GM20431 (cell line): ENCODE measurements at regions not wholly inside any gene's neighbourhood (a gene's known extent, or its start where the extent isn't known, plus 50 kb on each side); places are given as distances from the start of the nearest gene placed in this dataset.

ENCODE experiments used
- in situ Hi-C: fragments of 300-500 bp; cut with MseI, MboI; formaldehyde crosslinking; loops from one replicate; pipeline ENCODE4 v1.15.0; 2020; ENCODE audit warnings: low sequenced_read_pairs; ENCODE audit not compliant: unreplicated experiment

DNA sequence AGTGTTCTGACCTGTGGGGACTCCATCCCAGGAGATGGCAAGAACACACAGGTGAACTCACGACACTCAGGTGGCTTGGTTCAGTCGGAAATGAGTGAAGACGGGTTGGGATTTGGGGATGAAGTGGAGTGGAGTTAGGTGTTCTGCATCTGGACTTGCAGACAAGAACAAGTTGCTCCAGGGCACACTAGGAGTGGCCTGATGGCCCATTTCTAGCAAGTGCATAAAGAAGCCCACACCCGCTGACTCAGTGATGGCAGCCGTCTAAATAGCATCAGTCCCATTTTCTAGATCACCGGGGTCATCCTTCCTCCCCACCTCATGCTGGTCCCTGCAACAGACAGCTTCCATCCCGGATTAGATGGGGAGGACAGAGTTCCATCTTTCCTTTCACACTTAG is 278.4 kb downstream of the C1orf94 start:
- in situ Hi-C loops, result no loop called here

- in situ Hi-C loops, result loop anchor here (10.0 kb wide), 1 partner anchor 135 kb away; no protein-coding TSS in a partner anchor
Observed at GRCh38 chr1:34460193-34460592, 283.5 kb downstream of the C1orf94 start.

GRCh38 chr1:34470401-34470800 is 284.4 kb upstream of the GJB5 start:
- in situ Hi-C loops, result no loop called here

DNA sequence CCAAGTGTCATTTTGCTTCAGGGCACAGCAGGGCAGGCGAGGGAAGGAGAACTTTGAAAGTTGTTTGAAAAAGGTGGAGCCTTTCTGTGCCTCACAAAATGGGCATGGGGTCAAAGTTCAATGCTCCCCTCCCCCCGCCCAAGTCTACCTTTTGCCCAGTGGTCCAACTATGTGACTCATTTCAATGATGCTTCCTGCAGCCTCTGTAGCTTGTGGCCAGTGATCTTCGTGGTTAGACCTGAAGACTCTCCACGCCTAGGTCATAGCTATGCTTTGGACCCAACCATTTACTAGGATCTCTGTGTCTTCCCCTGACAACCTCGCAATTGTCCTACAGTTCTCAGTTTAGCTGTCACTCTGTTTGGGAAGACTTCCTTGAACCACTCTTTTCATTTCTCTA is 280.3 kb upstream of the GJB5 start:
- in situ Hi-C loops, result no loop called here

DNA sequence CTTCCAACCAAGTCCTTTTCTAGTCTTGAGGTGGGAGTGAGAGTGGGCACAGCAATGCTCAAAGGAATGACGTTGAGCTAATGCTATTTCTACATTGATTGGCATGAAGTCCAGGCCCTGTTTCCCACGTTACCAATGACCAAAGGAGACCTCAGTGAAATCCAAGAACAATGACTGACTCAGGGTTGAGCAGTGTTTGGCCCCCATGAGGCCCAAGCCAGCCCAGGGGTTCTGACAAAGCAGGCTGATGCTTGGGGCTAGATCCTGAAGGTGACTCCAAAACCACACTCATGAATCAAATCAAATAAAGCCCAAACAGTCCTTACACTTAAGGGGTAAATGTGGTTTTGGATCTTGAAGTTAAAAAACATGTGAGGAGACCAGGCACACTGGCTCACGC is 278.5 kb upstream of the GJB5 start:
- in situ Hi-C loops, result no loop called here

GRCh38 chr1:34477632-34478141 is 277.2 kb upstream of the GJB5 start:
- in situ Hi-C loops, result no loop called here

- in situ Hi-C loops, result no loop called here
Observed at GRCh38 chr1:34478515-34479076, 276.3 kb upstream of the GJB5 start.

DNA sequence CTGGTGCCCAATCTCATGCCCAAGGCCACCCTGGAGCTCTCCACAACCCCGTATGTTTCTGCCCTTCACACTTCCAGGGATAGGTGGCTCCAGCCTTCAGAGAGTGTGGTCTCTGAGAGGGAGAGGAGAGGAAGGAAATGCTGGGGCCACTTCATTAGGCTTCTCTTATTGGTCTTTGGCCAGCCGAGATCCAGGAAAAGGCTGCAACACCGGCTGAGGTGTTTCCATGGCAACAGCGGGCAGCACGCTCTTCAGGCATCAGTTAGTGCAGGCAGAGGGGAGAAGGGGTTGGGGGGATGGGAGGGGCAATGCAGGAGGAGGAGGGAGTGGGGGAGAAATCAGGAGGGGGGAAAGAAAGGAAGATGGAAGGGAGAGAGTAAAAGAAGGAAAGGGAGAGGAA is 275.1 kb upstream of the GJB5 start:
- in situ Hi-C loops, result no loop called here

GRCh38 chr1:34488080-34488708 is 266.7 kb upstream of the GJB5 start:
- in situ Hi-C loops, result no loop called here

GRCh38 chr1:34500451-34500850 is 254.4 kb upstream of the GJB5 start:
- in situ Hi-C loops, result no loop called here

DNA sequence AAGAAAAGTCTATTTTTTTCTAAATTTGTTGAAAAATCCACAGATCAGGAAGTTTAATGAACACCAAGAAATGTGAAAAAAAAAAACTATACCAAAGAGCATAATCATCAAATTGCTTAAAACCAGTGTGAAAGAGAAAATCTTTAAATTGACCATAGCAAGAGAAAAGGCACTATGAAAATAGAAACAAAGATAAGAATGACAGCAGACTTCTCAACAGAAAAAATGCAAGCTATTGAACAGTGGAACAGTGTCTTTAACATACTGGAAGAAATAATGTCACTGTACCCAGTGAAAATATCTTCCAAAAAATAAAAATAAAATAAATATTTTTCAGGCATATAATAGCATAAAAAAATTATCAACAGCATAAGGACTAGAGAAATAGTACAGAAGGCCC is 243.0 kb upstream of the GJB5 start:
- in situ Hi-C loops, result no loop called here

DNA sequence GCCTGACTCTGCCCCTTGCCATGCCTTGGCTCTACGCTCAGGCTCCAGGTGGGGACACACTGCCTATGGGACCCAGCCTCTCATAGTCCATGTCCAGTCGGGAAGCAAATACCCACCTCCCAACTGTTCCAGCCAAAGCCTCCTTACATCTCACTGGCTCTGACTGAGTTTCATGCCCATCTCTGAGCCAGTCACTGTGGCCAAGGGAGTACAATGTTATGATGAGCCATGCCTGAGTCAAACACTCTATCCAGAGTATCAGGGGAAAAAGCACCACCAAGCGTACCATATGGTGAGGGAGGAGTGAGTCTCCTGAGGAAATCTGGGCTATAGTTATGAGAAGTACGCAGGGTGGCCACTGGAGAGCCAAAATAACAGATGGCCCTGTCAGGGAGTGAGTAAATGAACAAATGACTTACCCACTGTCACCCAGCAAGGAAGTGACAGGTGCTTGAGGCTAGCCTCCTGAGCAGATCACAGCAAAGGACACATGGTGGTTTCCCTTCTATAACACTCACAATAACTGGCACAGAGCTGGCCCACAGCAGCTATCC is 236.6 kb upstream of the GJB5 start:
- in situ Hi-C loops, result no loop called here

- in situ Hi-C loops, result no loop called here
Observed at GRCh38 chr1:34520111-34520510, 234.7 kb upstream of the GJB5 start.

DNA sequence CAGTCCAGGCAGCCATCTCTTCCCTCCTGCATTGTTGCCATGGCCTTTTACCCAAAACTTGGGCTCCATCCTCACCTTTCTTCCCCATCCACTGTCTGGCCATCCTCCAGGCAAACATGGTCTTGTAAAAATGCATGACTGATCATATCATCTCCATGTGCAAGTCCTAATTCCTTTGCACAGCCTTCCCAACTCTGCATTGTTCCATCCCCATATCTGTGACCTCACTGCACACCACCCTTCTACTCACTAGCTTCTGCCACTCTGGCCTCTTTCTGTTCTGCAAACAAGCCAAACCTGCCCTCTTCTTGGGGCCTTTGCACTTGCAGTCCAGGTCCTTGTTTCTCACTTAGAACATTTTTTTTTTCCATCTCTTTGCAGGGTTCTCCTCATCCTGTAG is 230.1 kb upstream of the GJB5 start:
- in situ Hi-C loops, result no loop called here

DNA sequence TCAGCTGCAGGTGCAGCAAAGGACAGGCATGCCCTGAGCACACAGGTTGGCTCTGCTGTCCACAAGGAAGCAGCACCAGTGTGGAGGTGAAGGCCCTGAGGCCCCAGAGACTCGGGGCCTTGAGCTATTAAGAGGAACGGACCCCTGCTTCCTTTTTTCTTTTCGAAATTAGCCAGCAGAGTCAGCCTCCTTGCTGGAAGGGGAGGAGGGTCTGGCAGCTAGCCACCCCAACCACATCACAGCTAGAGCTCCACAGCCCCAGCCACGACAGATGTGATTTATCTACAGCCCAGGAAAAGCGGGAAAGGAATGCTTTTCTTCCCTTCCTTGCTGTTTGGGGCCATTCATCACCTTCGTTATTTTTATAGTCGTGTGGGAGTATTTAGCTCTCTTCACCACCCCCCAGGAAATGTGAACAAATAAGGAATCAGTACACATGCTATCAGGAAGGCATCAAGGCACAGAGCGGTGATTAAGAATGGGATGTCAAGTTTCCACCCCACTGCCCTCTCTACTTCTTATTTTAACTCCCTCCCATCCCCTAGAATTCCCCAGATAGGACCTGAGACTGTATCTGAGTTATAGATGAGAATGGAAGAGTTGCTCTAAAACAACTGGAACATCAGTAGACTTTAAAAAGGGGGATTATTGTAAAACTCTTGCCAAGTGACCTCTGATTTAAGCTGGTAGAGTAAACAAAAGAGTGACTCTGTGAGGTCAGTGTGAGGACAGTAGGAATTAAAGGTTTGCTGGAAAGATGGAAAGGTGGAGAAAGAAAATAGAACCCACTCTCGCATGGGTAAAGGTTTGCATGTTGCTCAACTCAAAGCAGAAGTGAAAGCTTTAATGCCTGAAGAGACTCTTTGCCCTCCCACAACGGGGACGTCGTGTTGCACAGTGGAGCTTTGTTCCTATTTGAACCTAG is 224.7 kb upstream of the GJB5 start:
- in situ Hi-C loops, result no loop called here

DNA sequence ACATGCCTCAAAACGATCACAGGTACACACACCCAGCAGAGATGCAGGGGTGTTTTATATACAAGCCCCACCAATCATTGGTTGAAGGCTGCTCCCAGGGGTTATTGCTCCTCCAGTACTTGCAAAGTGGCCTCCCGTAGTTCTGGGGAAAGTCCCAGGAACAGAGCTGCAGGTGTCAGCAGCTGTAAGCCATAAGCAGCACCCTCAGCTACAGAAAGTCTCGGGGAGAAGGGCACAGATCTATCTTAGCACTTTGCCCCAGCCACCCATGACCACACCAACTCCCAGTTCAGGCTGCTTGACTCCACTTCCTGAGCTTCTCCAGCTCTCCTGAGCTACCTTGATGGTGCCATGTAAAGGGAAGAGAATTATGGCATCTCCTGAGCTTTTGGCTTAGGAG is 222.7 kb upstream of the GJB5 start:
- in situ Hi-C loops, result no loop called here

DNA sequence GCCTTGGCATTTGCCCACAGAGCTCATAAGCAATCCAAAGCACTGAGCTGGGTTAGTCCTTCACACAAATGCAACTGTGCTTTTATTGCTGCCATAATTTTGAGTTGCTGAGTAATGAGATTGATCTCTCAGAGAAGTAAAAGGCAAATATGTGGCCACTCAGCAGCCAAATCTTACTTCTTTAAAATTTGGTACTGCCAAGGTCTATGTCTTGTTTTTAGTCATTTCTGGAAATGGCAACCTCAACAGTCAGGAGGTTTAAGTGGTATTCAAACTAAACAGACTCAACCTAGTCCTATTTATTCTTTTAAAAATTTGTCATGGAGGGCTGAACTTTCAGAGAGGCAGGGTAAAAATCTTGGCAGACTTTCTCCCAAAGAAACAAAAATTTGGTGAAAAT is 216.4 kb upstream of the GJB5 start:
- in situ Hi-C loops, result no loop called here

DNA sequence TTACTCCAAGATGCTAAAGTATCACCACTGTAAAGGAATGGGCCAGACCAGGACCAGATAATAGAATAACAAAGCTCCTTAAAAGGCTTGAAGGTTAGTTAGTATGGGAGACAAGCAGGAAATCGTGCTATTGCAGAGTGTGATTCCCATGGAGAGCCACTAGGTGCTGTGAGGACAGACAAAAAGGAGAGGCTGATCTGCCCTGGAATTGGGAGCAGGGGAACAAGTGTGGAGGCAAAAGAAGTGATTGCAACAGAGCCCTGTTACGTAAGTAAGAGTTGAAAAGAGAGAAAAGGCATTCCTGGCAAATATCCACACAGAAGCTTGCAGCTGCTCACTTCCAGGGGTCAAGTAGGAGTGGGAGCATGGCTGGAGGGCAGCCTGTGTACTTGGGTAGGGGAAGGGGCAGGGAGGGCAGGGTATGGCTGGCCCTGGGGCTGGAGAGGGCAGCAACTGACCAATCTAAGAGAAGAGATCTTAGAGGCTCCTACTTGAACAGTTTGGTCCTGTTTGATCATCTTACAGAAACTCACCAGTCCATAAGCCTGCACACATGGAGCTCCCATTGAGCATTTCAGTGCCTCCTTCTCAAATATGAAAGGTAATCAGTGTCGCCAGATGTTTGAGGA is 207.7 kb upstream of the GJB5 start:
- in situ Hi-C loops, result no loop called here

DNA sequence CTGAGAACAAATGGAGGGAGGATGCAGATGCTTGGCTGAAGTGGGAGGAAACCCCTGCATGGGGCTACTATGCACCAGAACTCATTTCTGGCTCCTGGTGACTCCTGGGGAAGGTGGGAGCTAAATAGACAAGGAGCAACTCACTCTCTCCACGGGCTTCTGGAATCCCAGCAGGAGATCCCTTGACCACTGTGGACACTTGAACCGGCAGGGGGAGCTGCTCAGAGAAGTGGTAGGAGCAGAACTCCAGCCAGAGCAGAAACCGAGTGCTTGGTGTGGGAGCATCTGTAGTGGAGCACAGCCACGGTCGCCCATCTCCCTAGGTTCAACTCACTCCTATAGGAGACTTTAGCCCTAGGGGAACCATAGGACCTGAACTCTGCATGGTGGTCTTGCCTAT is 205.6 kb upstream of the GJB5 start:
- in situ Hi-C loops, result no loop called here

- in situ Hi-C loops, result no loop called here
Observed at GRCh38 chr1:34578306-34578705, 176.5 kb upstream of the GJB5 start.
